K562 (cell line): ENCODE measurements at regions not wholly inside any gene's neighbourhood (a gene's known extent, or its start where the extent isn't known, plus 50 kb on each side); places are given as distances from the start of the nearest gene placed in this dataset.
A peak's percentile ranks its signal among the peaks of the same experiment; 100 is the strongest.

Experiments used
- ATAC-seq: fragments of 200-7000 bp; cut with Tn5 transposase; 3 replicates; pipeline ENCODE4 v1.9.1; 2020; ENCODE audit warnings: moderate library complexity
- BruUV-seq: library from RNA; stranded (reverse); fragments of 400-500 nt; replicated peaks from 2 replicates; lab custom pipeline; 2021; lab: Mats Ljungman, UMichigan
- CTCF ChIA-PET: fragments of 300-600 bp; formaldehyde crosslinking; extraction: SDS; loops from one replicate; lab custom pipeline; 2021; ENCODE audit warnings: low intra/inter-chr PET ratio; lab: Yijun Ruan, JAX
- POLR2A ChIA-PET: fragments of 300-600, 350-650 bp; sonication (Branson Sonifier 250); formaldehyde crosslinking; extraction: SDS; loops from one replicate; lab custom pipeline; 2021; ENCODE audit warnings: antibody characterized with exemption, inconsistent platforms; lab: Yijun Ruan, JAX
- DNase-seq, 4 experiments: peaks; one replicate each; pipeline versions ENCODE4 v3.0.0 to v3.0.0-alpha.2; 2011 to 2018; ENCODE audit warnings: low spot score in 3 of 4, mixed read lengths in 3 of 4; ENCODE audit errors: extremely low read depth in 1 of 4
- FAIRE-seq: peaks from 2 replicates; lab custom pipeline; 2011; peaks lifted over from hg19 to GRCh38; lab: Jason Lieb, UNC
- H2AFZ ChIP-seq: 2 replicates; pipeline ENCODE4 v1.6.0; 2011; ENCODE audit warnings: low read depth, low read length, control low read depth, inconsistent platforms
- H3K27ac ChIP-seq: fragments of 200-600 bp; 3 replicates; pipeline ENCODE4 v1.8.0; 2011; ENCODE audit warnings: low read depth, mild to moderate bottlenecking, control low read depth, inconsistent platforms, low read length, moderate library complexity, mixed read lengths; ENCODE audit errors: extremely low read depth
- H3K27me3 ChIP-seq, 2 experiments: fragments of 300-600 bp in 1 of 2; 2 replicates in 1 of 2; 3 replicates in 1 of 2; pipeline versions ENCODE4 v1.6.0 to v1.8.0; 2011; ENCODE audit warnings: inconsistent platforms in 2 of 2, low read length in 2 of 2, mild to moderate bottlenecking in 1 of 2, mixed read lengths in 1 of 2, moderate library complexity in 1 of 2; ENCODE audit not compliant: control insufficient read depth in 2 of 2, insufficient read depth in 2 of 2
- H3K36me3 ChIP-seq: fragments of 300-600 bp; 3 replicates; pipeline ENCODE4 v1.8.0; 2011; ENCODE audit warnings: mild to moderate bottlenecking, low read length, inconsistent platforms; ENCODE audit not compliant: control insufficient read depth, insufficient read depth
- H3K4me1 ChIP-seq, 2 experiments: fragments of 200-600 bp in 1 of 2; replicated peaks in 1 of 2; 2 replicates in 1 of 2; 3 replicates in 1 of 2; pipeline versions ENCODE4 v1.5.1 to v1.8.0; 2011; ENCODE audit warnings: inconsistent platforms in 2 of 2, low read length in 2 of 2, mild to moderate bottlenecking in 1 of 2, mixed read lengths in 1 of 2, moderate library complexity in 1 of 2; ENCODE audit not compliant: control insufficient read depth in 2 of 2, insufficient read depth in 2 of 2
- H3K4me2 ChIP-seq: 2 replicates; pipeline ENCODE4 v1.6.1; 2011; ENCODE audit warnings: low read length, control low read depth, inconsistent platforms, mixed read lengths; ENCODE audit not compliant: insufficient read depth
- H3K4me3 ChIP-seq: fragments of 200-600 bp; sonication (generic), shearing (Covaris generic); 2 replicates; pipeline ENCODE4 v1.5.1; 2016; ENCODE audit warnings: control low read depth, inconsistent platforms
- H3K79me2 ChIP-seq: fragments of 200-600 bp; 3 replicates; pipeline ENCODE4 v1.8.0; 2011; ENCODE audit warnings: low read length, inconsistent platforms; ENCODE audit not compliant: control insufficient read depth, insufficient read depth
- H3K9ac ChIP-seq, 2 experiments: 2 replicates each; pipeline versions ENCODE4 v1.6.0 to v1.6.1; 2011; ENCODE audit warnings: low read depth in 2 of 2, low read length in 2 of 2, control low read depth in 1 of 2, inconsistent platforms in 1 of 2, mild to moderate bottlenecking in 1 of 2, mixed read lengths in 1 of 2; ENCODE audit not compliant: insufficient read depth in 1 of 2
- H3K9me1 ChIP-seq: one replicate; pipeline ENCODE4 v1.6.0; 2011; ENCODE audit warnings: inconsistent platforms, mild to moderate bottlenecking, low read length, moderate library complexity; ENCODE audit not compliant: control insufficient read depth, insufficient read depth
- H3K9me3 ChIP-seq: replicated peaks from 2 replicates; pipeline ENCODE4 v1.5.1; 2011; ENCODE audit warnings: low read depth, low read length, inconsistent platforms; ENCODE audit not compliant: control insufficient read depth, insufficient read depth
- H4K20me1 ChIP-seq: replicated peaks from 2 replicates; pipeline ENCODE4 v1.6.1; 2011; ENCODE audit warnings: low read length, inconsistent platforms, mixed read lengths; ENCODE audit not compliant: control insufficient read depth, insufficient read depth
- RAD21 ChIP-seq, 2 experiments: fragments of 250-450 bp in 1 of 2; fragments of 450-650 bp in 1 of 2; sonication (Bioruptor Pico) in 1 of 2; formaldehyde crosslinking in 1 of 2; IDR thresholded peaks in 1 of 2; conservative IDR thresholded peaks in 1 of 2; 2 replicates each; pipeline versions ENCODE4 v1.4.0 to v1.8.0; 2020 to 2022; ENCODE audit warnings: mild to moderate bottlenecking in 2 of 2, moderate library complexity in 1 of 2
- in situ Hi-C: fragments of 300-500 bp; cut with MboI; formaldehyde crosslinking; loops from 4 replicates; pipeline ENCODE4 v1.15.0; 2018; ENCODE audit warnings: inconsistent platforms, mixed read lengths
- intact Hi-C: fragments of 100-400 bp; cut with micrococcal nuclease; formaldehyde crosslinking; loops from 2 replicates; pipeline ENCODE4 v1.14.2; 2022
- TF ChIP-seq, protein P1 (sequence below), 3 experiments: IDR thresholded peaks in 2 of 3; conservative IDR thresholded peaks in 1 of 3; 2 replicates each; pipeline ENCODE4 v1.5.1; 2011 to 2012; ENCODE audit warnings: low read length in 3 of 3, mild to moderate bottlenecking in 3 of 3, control low read depth in 2 of 3, improper control_type of control experiment in 1 of 3, inconsistent platforms in 1 of 3, low read depth in 1 of 3, mixed read lengths in 1 of 3, moderate library complexity in 1 of 3; ENCODE audit not compliant: insufficient read depth in 2 of 3
- TF ChIP-seq, protein P2 (sequence below): fragments of 450-650 bp; formaldehyde crosslinking; IDR thresholded peaks from 2 replicates; pipeline ENCODE4 v1.4.0; 2020; ENCODE audit warnings: mild to moderate bottlenecking, moderate library complexity

DNA sequence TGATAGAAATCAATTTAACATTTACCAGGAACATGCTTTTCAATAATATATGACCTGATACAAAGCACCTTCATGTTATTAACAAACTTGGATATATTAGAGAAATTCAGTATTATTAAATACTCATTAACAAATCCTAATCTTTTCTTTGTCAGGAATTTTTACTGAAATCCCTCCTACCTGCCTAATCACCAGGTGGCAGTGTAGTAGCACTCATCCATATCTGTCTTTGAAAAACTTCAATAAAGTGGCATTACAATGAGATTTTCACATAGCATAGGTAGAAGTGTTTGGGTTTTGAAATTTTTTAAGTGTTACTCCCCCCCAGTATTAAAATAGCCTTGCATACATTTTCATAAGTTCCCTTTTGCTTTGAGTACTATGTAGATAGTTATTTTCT lies 1246.6 kb upstream of the LRRN3 start:
- DNase-seq (no peak), ATAC-seq (no peak)
- Histone ChIP-seq H4K20me1 (no peaks in the 10 kb centered on the region), H3K9me1 (no peaks in the 10 kb centered on the region), H3K27ac (no peak overlapping the region), H3K79me2 (no peaks in the 10 kb centered on the region), H3K4me2 (no peak overlapping the region), H3K9ac (no peak overlapping the region), H3K36me3 (no peaks in the 10 kb centered on the region), H3K27me3 (no peaks in the 10 kb centered on the region)
- BruUV-seq, result no TSS peak
- POLR2A ChIA-PET, result no interaction called here
- intact Hi-C loops, result loop anchor here (5.0 kb wide), 1 partner anchor 1643 kb away; no protein-coding TSS in a partner anchor
- in situ Hi-C loops, result no loop called here
- TF ChIP-seq RAD21 (CRISPR knock-in tag; conservative IDR thresholded peaks at IDR 0.05 in 1 of 2, IDR thresholded peaks at IDR 0.05 in 1 of 2), result peak in 1 of 2 experiments; percentile 35; a peak in 2 of 4 replicates
- TF ChIP-seq, protein P1, sequence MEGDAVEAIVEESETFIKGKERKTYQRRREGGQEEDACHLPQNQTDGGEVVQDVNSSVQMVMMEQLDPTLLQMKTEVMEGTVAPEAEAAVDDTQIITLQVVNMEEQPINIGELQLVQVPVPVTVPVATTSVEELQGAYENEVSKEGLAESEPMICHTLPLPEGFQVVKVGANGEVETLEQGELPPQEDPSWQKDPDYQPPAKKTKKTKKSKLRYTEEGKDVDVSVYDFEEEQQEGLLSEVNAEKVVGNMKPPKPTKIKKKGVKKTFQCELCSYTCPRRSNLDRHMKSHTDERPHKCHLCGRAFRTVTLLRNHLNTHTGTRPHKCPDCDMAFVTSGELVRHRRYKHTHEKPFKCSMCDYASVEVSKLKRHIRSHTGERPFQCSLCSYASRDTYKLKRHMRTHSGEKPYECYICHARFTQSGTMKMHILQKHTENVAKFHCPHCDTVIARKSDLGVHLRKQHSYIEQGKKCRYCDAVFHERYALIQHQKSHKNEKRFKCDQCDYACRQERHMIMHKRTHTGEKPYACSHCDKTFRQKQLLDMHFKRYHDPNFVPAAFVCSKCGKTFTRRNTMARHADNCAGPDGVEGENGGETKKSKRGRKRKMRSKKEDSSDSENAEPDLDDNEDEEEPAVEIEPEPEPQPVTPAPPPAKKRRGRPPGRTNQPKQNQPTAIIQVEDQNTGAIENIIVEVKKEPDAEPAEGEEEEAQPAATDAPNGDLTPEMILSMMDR (IDR thresholded peaks at IDR 0.05 in 2 of 3, conservative IDR thresholded peaks at IDR 0.05 in 1 of 3; ENCODE audit: insufficient read depth in 2 of 3, low read depth in 1 of 3, low read length in 3 of 3), result 0 out of 6 replicates have a peak, but pooled peaks of 1 of the 3 experiments have one; percentile 9
- TF ChIP-seq, protein P2, sequence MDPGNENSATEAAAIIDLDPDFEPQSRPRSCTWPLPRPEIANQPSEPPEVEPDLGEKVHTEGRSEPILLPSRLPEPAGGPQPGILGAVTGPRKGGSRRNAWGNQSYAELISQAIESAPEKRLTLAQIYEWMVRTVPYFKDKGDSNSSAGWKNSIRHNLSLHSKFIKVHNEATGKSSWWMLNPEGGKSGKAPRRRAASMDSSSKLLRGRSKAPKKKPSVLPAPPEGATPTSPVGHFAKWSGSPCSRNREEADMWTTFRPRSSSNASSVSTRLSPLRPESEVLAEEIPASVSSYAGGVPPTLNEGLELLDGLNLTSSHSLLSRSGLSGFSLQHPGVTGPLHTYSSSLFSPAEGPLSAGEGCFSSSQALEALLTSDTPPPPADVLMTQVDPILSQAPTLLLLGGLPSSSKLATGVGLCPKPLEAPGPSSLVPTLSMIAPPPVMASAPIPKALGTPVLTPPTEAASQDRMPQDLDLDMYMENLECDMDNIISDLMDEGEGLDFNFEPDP (CRISPR knock-in tag), result no peak
- TF ChIP-seq, all 486 proteins: peak for 2
- no peak overlapping the region for H3K4me3 ChIP-seq
- no peaks in the 10 kb centered on the region for H3K9me3 ChIP-seq
- H3K4me1 ChIP-seq, result no peaks in the 10 kb centered on the region
- CTCF ChIA-PET, result interaction anchor here (0.7 kb wide), 1 partner anchor 56 kb away, joined by 3 read pairs; no protein-coding TSS in a partner anchor
- H2AFZ ChIP-seq, result no peak overlapping the region
- FAIRE-seq, result no peak
